Gastroesophageal sphincter (tissue), 4 donors: ENCODE measurements at regions not wholly inside any gene's neighbourhood (a gene's known extent, or its start where the extent isn't known, plus 50 kb on each side); places are given as distances from the start of the nearest gene placed in this dataset.

Source experiments
- ATAC-seq: fragments of 150-250 bp; one replicate; pipeline ENCODE4 v1.9.1; 2016; ENCODE audit warnings: mild to moderate bottlenecking, moderate library complexity
- H3K27ac ChIP-seq, 4 donors: fragments of 200-600 bp; sonication (generic) in 3 of 4; 1 replicate in 3 of 4; 2 replicates in 1 of 4; pipeline ENCODE4 v1.5.1; 2016 to 2019
- H3K27me3 ChIP-seq: fragments of 200-600 bp; sonication (generic); one replicate; pipeline ENCODE4 v1.5.1; 2019
- H3K36me3 ChIP-seq, 2 donors: fragments of 200-600 bp; sonication (generic); one replicate each; pipeline ENCODE4 v1.5.1; 2019; ENCODE audit warnings: control low read depth in 1 of 2
- H3K4me1 ChIP-seq, 3 donors: fragments of 200-600 bp; sonication (generic); 1 replicate in 2 of 3; 2 replicates in 1 of 3; pipeline ENCODE4 v1.5.1; 2016 to 2019; ENCODE audit warnings: control low read depth in 2 of 3
- H3K4me3 ChIP-seq, 2 donors: fragments of 200-600 bp; sonication (generic); one replicate each; pipeline ENCODE4 v1.5.1; 2019; ENCODE audit warnings: mild to moderate bottlenecking in 1 of 2, moderate library complexity in 1 of 2
- H3K9me3 ChIP-seq, 3 donors: fragments of 200-600 bp; sonication (generic); one replicate each; pipeline ENCODE4 v1.5.1; 2017 to 2019; ENCODE audit warnings: control low read depth in 2 of 3
- EP300 ChIP-seq: sonication (generic); formaldehyde crosslinking; IDR thresholded peaks from one replicate; pipeline ENCODE4 v1.6.1; 2017; ENCODE audit warnings: antibody characterized with exemption, mild to moderate bottlenecking
- POLR2A ChIP-seq, 2 donors: fragments of 450-650 bp; IDR thresholded peaks; one replicate each; pipeline ENCODE4 v1.6.1; 2017; ENCODE audit warnings: antibody characterized with exemption in 2 of 2, mild to moderate bottlenecking in 2 of 2, moderate library complexity in 1 of 2
- POLR2AphosphoS5 ChIP-seq: sonication (generic); formaldehyde crosslinking; IDR thresholded peaks from one replicate; pipeline ENCODE4 v1.6.1; 2017; ENCODE audit warnings: antibody characterized with exemption
- WGBS, 2 donors: methylation state at CpG; one replicate each; pipeline ENCODE4 v1.1.5; 2018; ENCODE audit warnings: low coverage in 1 of 2; 5-methylcytosine and 5-hydroxymethylcytosine counted together
- TF ChIP-seq, protein P1 (sequence below), 4 experiments: fragments of 200-600 bp in 2 of 4; fragments of 450-650 bp in 2 of 4; sonication (generic) in 1 of 4; IDR thresholded peaks; one replicate each; pipeline ENCODE4 v1.5.1; 2017 to 2019; ENCODE audit warnings: antibody characterized with exemption in 4 of 4, mild to moderate bottlenecking in 2 of 4, moderate library complexity in 2 of 4

GRCh38 chr5:112069329-112069728 is 312.3 kb upstream of the NREP start:
- H3K9me3 ChIP-seq: no peaks in the 10 kb centered on the region
- 85 to 96% methylated on average over 3 of the region's 3 CpGs for WGBS, 2 donors

DNA sequence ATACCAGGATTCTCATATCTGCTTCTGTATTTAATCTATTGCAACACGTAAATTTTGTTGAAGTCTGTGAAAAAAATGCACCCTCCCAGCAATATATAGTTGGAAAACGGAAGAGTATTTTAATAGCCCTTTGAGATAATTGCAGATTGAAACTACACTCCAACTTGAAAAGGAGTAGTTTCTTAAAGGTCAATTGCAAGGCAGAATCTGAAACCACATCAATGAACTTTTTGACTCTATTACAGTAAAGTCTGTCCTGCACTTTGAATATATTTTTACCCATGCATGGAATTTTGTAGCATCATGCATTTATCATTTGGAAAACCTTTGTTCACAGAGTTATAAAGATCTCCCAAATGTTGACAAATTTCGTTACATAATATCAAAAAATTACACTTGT is 311.6 kb upstream of the NREP start:
- H3K36me3 ChIP-seq: no peaks in the 10 kb centered on the region
- H3K4me3 ChIP-seq: no peak overlapping the region
- H3K27ac ChIP-seq: no peak overlapping the region
- ATAC-seq: no peak
- WGBS, 2 donors: 72 to 86% methylated on average over 3 of the region's 3 CpGs
- no peaks in the 10 kb centered on the region for H3K27me3 ChIP-seq
- H3K4me1 ChIP-seq: no peaks in the 10 kb centered on the region
- TF ChIP-seq POLR2AphosphoS5 (no peak), EP300 (no peak), POLR2A (IDR thresholded peaks at IDR 0.05) (no peak)
- TF ChIP-seq, protein P1, sequence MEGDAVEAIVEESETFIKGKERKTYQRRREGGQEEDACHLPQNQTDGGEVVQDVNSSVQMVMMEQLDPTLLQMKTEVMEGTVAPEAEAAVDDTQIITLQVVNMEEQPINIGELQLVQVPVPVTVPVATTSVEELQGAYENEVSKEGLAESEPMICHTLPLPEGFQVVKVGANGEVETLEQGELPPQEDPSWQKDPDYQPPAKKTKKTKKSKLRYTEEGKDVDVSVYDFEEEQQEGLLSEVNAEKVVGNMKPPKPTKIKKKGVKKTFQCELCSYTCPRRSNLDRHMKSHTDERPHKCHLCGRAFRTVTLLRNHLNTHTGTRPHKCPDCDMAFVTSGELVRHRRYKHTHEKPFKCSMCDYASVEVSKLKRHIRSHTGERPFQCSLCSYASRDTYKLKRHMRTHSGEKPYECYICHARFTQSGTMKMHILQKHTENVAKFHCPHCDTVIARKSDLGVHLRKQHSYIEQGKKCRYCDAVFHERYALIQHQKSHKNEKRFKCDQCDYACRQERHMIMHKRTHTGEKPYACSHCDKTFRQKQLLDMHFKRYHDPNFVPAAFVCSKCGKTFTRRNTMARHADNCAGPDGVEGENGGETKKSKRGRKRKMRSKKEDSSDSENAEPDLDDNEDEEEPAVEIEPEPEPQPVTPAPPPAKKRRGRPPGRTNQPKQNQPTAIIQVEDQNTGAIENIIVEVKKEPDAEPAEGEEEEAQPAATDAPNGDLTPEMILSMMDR (IDR thresholded peaks at IDR 0.05): no peak
- H3K9me3 ChIP-seq: no peaks in the 10 kb centered on the region

More at GRCh38 chr5:112069329-112069728, 312.3 kb upstream of the NREP start:
- no peak overlapping the region for H3K27ac ChIP-seq
- TF ChIP-seq, protein P1 (IDR thresholded peaks at IDR 0.05): no peak
- no peak for TF ChIP-seq POLR2A (IDR thresholded peaks at IDR 0.05)
- TF ChIP-seq POLR2AphosphoS5: no peak
- TF ChIP-seq EP300: no peak
- H3K27me3 ChIP-seq: no peaks in the 10 kb centered on the region
- ATAC-seq: no peak
- H3K4me3 ChIP-seq: no peak overlapping the region
- no peaks in the 10 kb centered on the region for H3K4me1 ChIP-seq
- H3K36me3 ChIP-seq: no peaks in the 10 kb centered on the region

DNA sequence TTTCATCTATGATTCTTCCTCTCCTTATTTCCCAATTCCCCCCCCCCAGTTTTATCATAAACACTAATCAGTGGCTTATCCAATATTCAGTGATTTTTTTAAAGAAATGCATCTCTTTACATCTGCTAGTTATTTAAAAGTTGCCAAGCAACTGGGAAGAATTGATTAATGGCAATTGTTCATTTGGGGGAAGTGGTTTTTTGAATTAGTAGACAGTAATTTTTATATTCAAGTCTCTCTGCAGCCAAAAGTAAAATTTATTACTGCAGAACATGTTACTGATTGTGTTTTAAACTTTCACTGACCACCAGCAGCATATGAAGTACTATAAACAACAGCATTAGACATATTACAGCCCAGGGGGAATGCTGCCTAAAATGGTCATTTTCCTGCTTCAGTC is 308.8 kb upstream of the NREP start:
- no peak overlapping the region for H3K27ac ChIP-seq
- H3K9me3 ChIP-seq: no peaks in the 10 kb centered on the region
- no peaks in the 10 kb centered on the region for H3K36me3 ChIP-seq
- no peaks in the 10 kb centered on the region for H3K27me3 ChIP-seq
- ATAC-seq: no peak
- no peak overlapping the region for H3K4me3 ChIP-seq
- H3K4me1 ChIP-seq: no peaks in the 10 kb centered on the region
- TF ChIP-seq, protein P1 (IDR thresholded peaks at IDR 0.05): no peak
- TF ChIP-seq EP300 (no peak), POLR2A (IDR thresholded peaks at IDR 0.05) (no peak), POLR2AphosphoS5 (no peak)

- Histone ChIP-seq H3K9me3 (no peaks in the 10 kb centered on the region), H3K4me3 (no peak overlapping the region), H3K36me3 (no peaks in the 10 kb centered on the region), H3K4me1 (no peaks in the 10 kb centered on the region), H3K27me3 (no peaks in the 10 kb centered on the region), H3K27ac (no peak overlapping the region)
- no peak for TF ChIP-seq EP300
- TF ChIP-seq, protein P1 (IDR thresholded peaks at IDR 0.05): no peak
- TF ChIP-seq POLR2AphosphoS5: no peak
- TF ChIP-seq POLR2A (IDR thresholded peaks at IDR 0.05): no peak
- no peak for ATAC-seq
- WGBS, 2 donors: 92 to 94% methylated on average over 2 of the region's 2 CpGs
Measured at GRCh38 chr5:112064956-112065355, 308.0 kb upstream of the NREP start.

DNA sequence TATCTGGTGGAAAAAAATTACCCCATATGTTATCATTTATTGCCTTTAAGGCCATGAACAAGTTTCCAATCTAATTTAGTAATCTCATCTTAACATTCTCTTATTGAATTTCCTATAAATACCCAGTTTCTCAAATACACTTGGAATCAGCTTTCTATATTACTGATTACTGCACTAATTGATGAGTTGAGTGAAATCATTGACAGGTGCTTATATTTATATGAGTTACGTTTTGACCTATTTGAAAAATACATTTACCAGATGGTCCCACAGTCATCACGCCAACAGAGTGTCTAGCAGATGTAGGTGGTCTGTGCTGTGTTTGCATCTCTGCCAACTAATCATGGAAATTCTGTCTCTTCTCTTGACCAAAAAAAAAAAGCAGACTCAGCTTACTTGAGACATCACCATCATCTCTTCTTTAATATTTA is 307.3 kb upstream of the NREP start:
- 79 to 87% methylated on average over 2 of the region's 2 CpGs for WGBS, 2 donors
- ATAC-seq: no peak
- no peaks in the 10 kb centered on the region for H3K27me3 ChIP-seq

More for the DNA sequence above, 307.3 kb upstream of the NREP start:
- Histone ChIP-seq H3K4me3 (no peak overlapping the region), H3K36me3 (no peaks in the 10 kb centered on the region), H3K9me3 (no peaks in the 10 kb centered on the region), H3K4me1 (no peaks in the 10 kb centered on the region), H3K27ac (no peak overlapping the region)
- no peak for TF ChIP-seq EP300
- TF ChIP-seq POLR2A (IDR thresholded peaks at IDR 0.05): no peak
- TF ChIP-seq POLR2AphosphoS5: no peak
- TF ChIP-seq, protein P1 (IDR thresholded peaks at IDR 0.05): no peak
